ENCODE measurements at regions not wholly inside any gene's neighbourhood (a gene's known extent, or its start where the extent isn't known, plus 50 kb on each side); places are given as distances from the start of the nearest gene placed in this dataset.

DNA sequence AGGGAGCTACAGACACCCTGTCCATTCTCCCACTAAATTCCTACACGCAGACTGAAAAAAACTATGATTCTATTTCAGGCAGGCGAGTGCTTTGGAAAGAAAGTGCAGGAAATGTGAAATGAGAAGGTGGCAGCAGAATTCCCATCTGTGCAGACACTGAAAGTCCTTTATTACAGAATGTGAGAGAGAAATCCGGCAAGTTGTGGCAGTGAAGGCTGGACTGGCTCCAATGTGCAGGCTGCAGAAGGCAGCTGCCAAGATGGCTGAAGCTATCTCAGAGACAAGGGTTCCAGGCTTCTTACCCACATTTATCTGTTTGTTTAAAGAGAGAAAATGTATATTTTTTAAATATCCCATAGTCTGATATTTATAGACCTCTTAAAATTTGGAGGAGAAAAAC is 161.8 kb upstream of the VLDLR start:
- no peaks in the 10 kb centered on the region for H3K27me3 ChIP-seq
- H3K4me3 ChIP-seq = no peak overlapping the region
- intact Hi-C loops (cut with DNase I) = no loop called here
- peaks cover 3% of the 10 kb centered on the region for H3K9me3 ChIP-seq
- DNase-seq = no peak
- ATAC-seq = no peak
- no peak overlapping the region for H3K27ac ChIP-seq
- H3K4me1 ChIP-seq = no peaks in the 10 kb centered on the region
- TF ChIP-seq, protein P1, sequence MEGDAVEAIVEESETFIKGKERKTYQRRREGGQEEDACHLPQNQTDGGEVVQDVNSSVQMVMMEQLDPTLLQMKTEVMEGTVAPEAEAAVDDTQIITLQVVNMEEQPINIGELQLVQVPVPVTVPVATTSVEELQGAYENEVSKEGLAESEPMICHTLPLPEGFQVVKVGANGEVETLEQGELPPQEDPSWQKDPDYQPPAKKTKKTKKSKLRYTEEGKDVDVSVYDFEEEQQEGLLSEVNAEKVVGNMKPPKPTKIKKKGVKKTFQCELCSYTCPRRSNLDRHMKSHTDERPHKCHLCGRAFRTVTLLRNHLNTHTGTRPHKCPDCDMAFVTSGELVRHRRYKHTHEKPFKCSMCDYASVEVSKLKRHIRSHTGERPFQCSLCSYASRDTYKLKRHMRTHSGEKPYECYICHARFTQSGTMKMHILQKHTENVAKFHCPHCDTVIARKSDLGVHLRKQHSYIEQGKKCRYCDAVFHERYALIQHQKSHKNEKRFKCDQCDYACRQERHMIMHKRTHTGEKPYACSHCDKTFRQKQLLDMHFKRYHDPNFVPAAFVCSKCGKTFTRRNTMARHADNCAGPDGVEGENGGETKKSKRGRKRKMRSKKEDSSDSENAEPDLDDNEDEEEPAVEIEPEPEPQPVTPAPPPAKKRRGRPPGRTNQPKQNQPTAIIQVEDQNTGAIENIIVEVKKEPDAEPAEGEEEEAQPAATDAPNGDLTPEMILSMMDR (IDR thresholded peaks at IDR 0.05) = no peak
- no peaks in the 10 kb centered on the region for H3K36me3 ChIP-seq

DNA sequence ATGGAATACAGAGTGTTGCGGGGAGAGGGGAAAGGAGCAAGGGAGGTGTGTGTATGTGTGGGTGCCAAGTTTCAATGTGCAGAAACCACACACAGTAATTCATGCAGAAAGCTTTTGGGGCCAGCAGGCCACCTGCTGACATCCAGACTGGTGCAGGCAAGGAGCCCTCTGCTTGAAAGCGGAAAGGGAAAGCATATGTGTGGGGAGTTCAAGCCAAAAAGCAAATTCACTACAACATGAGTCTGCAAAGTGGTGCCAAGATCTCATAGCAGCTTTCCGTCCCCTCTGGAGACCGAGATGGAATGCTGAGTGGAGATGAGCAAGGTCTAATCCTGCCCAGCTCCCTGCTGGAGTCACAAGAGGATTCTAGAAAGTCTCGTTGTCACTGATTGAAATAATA is 159.7 kb upstream of the VLDLR start:
- no peaks in the 10 kb centered on the region for H3K4me1 ChIP-seq
- H3K27me3 ChIP-seq = no peaks in the 10 kb centered on the region
- H3K27ac ChIP-seq = no peak overlapping the region
- no peak for ATAC-seq
- TF ChIP-seq, protein P1 (IDR thresholded peaks at IDR 0.05) = no peak
- no peak overlapping the region for H3K4me3 ChIP-seq
- intact Hi-C loops (cut with DNase I) = no loop called here
- DNase-seq = no peak
- peaks cover 3% of the 10 kb centered on the region for H3K9me3 ChIP-seq
- no peaks in the 10 kb centered on the region for H3K36me3 ChIP-seq

DNA sequence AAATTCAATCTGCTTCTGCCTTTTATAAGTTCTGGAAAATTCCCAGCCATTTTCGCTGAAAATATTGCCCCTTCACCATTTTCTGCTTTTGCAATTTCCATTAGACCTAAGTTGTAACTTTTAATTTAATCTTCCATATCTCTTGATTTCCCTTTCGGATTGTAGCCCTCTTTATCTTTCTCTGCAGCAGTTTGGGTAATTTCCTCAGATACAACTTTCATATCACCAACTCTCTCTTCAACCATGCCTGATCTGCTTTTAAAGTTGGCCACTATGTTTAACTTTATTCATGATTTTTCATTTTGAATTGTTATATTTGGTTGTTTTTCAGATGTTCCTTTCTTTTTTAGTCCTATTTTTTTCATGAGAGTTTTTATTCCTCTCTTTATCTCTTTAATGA is 157.0 kb upstream of the VLDLR start:
- no peaks in the 10 kb centered on the region for H3K36me3 ChIP-seq
- H3K27me3 ChIP-seq = no peaks in the 10 kb centered on the region
- no peak overlapping the region for H3K4me3 ChIP-seq
- no peak overlapping the region for H3K27ac ChIP-seq
- intact Hi-C loops (cut with DNase I) = no loop called here
- no peaks in the 10 kb centered on the region for H3K4me1 ChIP-seq
- DNase-seq (no peak), ATAC-seq (no peak)
- TF ChIP-seq, protein P1 (IDR thresholded peaks at IDR 0.05) = no peak
- peaks cover 3% of the 10 kb centered on the region for H3K9me3 ChIP-seq

DNA sequence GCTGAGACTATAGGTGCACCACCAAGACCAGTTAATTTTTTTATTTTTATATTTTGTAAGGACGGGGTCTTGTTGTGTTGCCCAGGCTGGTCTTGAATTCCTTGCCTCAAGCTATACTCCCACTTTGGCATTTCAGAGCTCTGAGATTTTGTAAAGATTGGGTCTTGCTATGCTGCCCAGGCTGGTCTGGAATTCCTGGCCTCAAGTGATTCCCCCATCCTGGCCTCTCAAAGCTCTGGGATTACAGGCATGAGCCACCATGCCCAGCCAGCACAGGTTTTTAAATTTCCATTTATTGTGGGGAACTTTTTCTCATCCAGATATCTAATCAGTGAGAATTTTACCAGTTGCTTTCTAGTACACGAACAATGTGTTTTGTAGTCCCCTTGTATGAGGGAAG is 156.1 kb upstream of the VLDLR start:
- H3K4me1 ChIP-seq = no peaks in the 10 kb centered on the region

DNA sequence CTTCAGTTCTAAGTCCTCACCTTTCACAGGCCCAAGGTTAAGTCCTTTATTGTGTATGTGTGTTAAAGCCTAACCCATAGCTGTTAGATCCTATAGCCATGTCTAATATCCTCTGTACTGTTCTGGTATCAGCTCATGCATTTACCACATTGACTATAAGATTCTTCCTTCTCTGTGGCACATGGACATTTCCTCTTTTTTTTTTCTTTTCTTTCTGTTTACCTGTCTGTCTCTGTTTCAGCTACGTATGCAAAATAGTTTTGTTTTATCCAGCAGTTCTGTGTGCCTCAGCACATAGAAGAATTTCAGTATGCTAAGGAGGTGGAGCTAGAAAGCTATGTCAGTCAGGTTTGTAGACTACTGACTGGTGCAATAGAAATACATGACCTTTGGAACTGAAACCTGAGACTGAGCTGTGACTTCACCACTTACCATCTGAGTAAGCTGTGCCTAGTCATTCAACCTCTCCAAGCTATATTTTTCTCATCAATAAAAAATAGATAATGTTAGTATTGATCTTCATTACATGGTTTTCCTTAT is 155.6 kb upstream of the VLDLR start:
- H3K27me3 ChIP-seq = no peaks in the 10 kb centered on the region
- DNase-seq (no peak), ATAC-seq (no peak)
- no peaks in the 10 kb centered on the region for H3K36me3 ChIP-seq
- H3K4me3 ChIP-seq = no peak overlapping the region
- H3K27ac ChIP-seq = no peak overlapping the region
- TF ChIP-seq, protein P1 (IDR thresholded peaks at IDR 0.05) = no peak
- peaks cover 2% of the 10 kb centered on the region for H3K9me3 ChIP-seq
- intact Hi-C loops (cut with DNase I) = no loop called here
- H3K4me1 ChIP-seq = no peaks in the 10 kb centered on the region

More for the DNA sequence above, 156.1 kb upstream of the VLDLR start:
- peaks cover 3% of the 10 kb centered on the region for H3K9me3 ChIP-seq
- no peak overlapping the region for H3K27ac ChIP-seq
- TF ChIP-seq, protein P1 (IDR thresholded peaks at IDR 0.05) = no peak
- no peaks in the 10 kb centered on the region for H3K36me3 ChIP-seq
- no peaks in the 10 kb centered on the region for H3K27me3 ChIP-seq
- DNase-seq (no peak), ATAC-seq (no peak)
- H3K4me3 ChIP-seq = no peak overlapping the region
- intact Hi-C loops (cut with DNase I) = no loop called here

DNA sequence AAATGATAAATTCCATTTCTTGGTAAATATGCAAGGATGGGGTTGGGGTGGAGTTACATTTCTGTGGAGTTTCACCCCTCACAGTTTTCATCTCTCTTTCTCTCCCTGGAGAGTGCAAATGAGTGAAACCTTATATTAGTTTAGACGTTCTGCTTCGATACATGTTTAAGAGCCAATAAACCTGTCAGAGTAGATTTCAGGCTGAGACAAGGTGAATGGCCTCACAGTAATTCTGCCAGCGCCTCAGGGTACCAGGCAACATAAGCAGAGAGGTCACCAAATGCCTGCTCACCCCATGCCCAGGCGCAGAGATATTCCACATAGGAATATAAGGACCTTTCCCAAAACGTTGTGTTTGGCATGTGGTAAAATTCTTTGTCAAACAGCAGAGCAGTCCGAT is 154.9 kb upstream of the VLDLR start:
- Histone ChIP-seq H3K4me1 (no peaks in the 10 kb centered on the region), H3K9me3 (no peaks in the 10 kb centered on the region), H3K36me3 (no peaks in the 10 kb centered on the region), H3K4me3 (no peak overlapping the region), H3K27me3 (no peaks in the 10 kb centered on the region), H3K27ac (no peak overlapping the region)
- DNase-seq (no peak), ATAC-seq (no peak)
- intact Hi-C loops (cut with DNase I) = no loop called here
- TF ChIP-seq, protein P1 (IDR thresholded peaks at IDR 0.05) = no peak
